Stomach (tissue), 8 donors: ENCODE measurements at regions not wholly inside any gene's neighbourhood (a gene's known extent, or its start where the extent isn't known, plus 50 kb on each side); places are given as distances from the start of the nearest gene placed in this dataset.

Experiments
- DNase-seq, 2 donors: peaks; one replicate each; pipeline versions ENCODE4 v3.0.0 to v3.0.0-alpha.2; 2013 to 2019
- H3K27ac ChIP-seq, 5 donors: fragments of 200-600 bp in 4 of 5; sonication (generic) in 4 of 5; one replicate each; pipeline ENCODE4 v1.5.1; 2013 to 2019; ENCODE audit warnings: mild to moderate bottlenecking in 1 of 5, moderate library complexity in 1 of 5
- H3K27me3 ChIP-seq, 3 donors: fragments of 200-600 bp; sonication (generic); one replicate each; pipeline ENCODE4 v1.5.1; 2017 to 2019; ENCODE audit warnings: mixed run types in 1 of 3
- H3K36me3 ChIP-seq, 4 donors: fragments of 200-600 bp; sonication (generic); 1 replicate in 3 of 4; 2 replicates in 1 of 4; pipeline ENCODE4 v1.5.1; 2016 to 2019
- H3K4me1 ChIP-seq, 4 donors: fragments of 200-600 bp; sonication (generic); one replicate each; pipeline ENCODE4 v1.5.1; 2016 to 2019
- H3K4me3 ChIP-seq, 4 donors: fragments of 200-600 bp; sonication (generic) in 3 of 4; one replicate each; pipeline ENCODE4 v1.5.1; 2016 to 2019; ENCODE audit warnings: mild to moderate bottlenecking in 1 of 4
- H3K9me3 ChIP-seq, 4 donors: fragments of 200-600 bp; sonication (generic); one replicate each; pipeline ENCODE4 v1.5.1; 2016 to 2019
- CTCF ChIP-seq, 7 experiments: fragments of 450-650 bp in 4 of 7; fragments of 200-600 bp in 3 of 7; sonication (generic) in 3 of 7; IDR thresholded peaks; one replicate each; pipeline ENCODE4 v1.5.1; 2016 to 2019; ENCODE audit warnings: antibody characterized with exemption in 7 of 7, control low read depth in 2 of 7, mild to moderate bottlenecking in 1 of 7
- EP300 ChIP-seq: sonication (generic); formaldehyde crosslinking; IDR thresholded peaks from one replicate; pipeline ENCODE4 v1.6.1; 2017; ENCODE audit warnings: antibody characterized with exemption
- POLR2A ChIP-seq, 4 donors: fragments of 450-650 bp; IDR thresholded peaks; one replicate each; pipeline ENCODE4 v1.6.1; 2016; ENCODE audit warnings: antibody characterized with exemption in 4 of 4, control low read depth in 2 of 4, mild to moderate bottlenecking in 1 of 4, moderate library complexity in 1 of 4
- POLR2AphosphoS5 ChIP-seq, 3 donors: sonication (generic); formaldehyde crosslinking; IDR thresholded peaks; one replicate each; pipeline ENCODE4 v1.6.1; 2016; ENCODE audit warnings: antibody characterized with exemption in 3 of 3
- WGBS, 5 donors: extraction: QIAGEN DNeasy Blood & Tissue Kit in 3 of 5; methylation state at CpG; one replicate each; pipeline versions ENCODE4 v1.1.5 to v1.1.7; 2013 to 2018; 5-methylcytosine and 5-hydroxymethylcytosine counted together
- intact Hi-C: fragments of 100-400 bp; cut with DNase I; formaldehyde crosslinking; loops from one replicate; pipeline ENCODE4 v1.15.1; 2023; ENCODE audit warnings: low total_unique reads
- donor health status: healthy with polysubstance abuse.
- donor health status: Bipolar disorder and iron deficiency.
- donor health status: healthy.

- no peak overlapping the region for H3K27ac ChIP-seq
These were observed 90.5 kb upstream of the EYA2 start for GRCh38 chr20:46804126-46804525.

GRCh38 chr20:46805836-46806235 is 88.8 kb upstream of the EYA2 start:
- H3K36me3 ChIP-seq = no peaks in the 10 kb centered on the region
- WGBS, 5 donors = 91 to 96% (median 96%) methylated on average over 9 of the region's 9 CpGs
- H3K4me3 ChIP-seq = no peak overlapping the region
- H3K27me3 ChIP-seq = peaks cover 0 to 21% (median 0%) of the 10 kb centered on the region in 3 donors
- no peak for TF ChIP-seq CTCF (IDR thresholded peaks at IDR 0.05)
- no peak for TF ChIP-seq EP300
- no peak for TF ChIP-seq POLR2AphosphoS5 (IDR thresholded peaks at IDR 0.05)
- no peak overlapping the region for H3K27ac ChIP-seq
- peaks cover 0 to under 1% (median under 1%) of the 10 kb centered on the region in 4 donors for H3K4me1 ChIP-seq
- no peak for DNase-seq
- H3K9me3 ChIP-seq = no peaks in the 10 kb centered on the region
- intact Hi-C loops = no loop called here

More at GRCh38 chr20:46804126-46804525, 90.5 kb upstream of the EYA2 start:
- Histone ChIP-seq H3K4me1 (no peaks in the 10 kb centered on the region), H3K36me3 (no peaks in the 10 kb centered on the region), H3K27me3 (peaks cover 0 to 22% (median 0%) of the 10 kb centered on the region in 3 donors), H3K9me3 (no peaks in the 10 kb centered on the region), H3K4me3 (no peak overlapping the region)
- TF ChIP-seq EP300 (no peak), CTCF (IDR thresholded peaks at IDR 0.05) (no peak), POLR2A (IDR thresholded peaks at IDR 0.05) (no peak), POLR2AphosphoS5 (IDR thresholded peaks at IDR 0.05) (no peak)
- 85 to 95% (median 90%) methylated on average over 3 of the region's 3 CpGs for WGBS, 5 donors
- no peak for DNase-seq
- intact Hi-C loops = no loop called here

- no peak overlapping the region for H3K27ac ChIP-seq
- no peaks in the 10 kb centered on the region for H3K36me3 ChIP-seq
- TF ChIP-seq EP300 = no peak
- TF ChIP-seq CTCF (IDR thresholded peaks at IDR 0.05) = no peak
- TF ChIP-seq POLR2A (IDR thresholded peaks at IDR 0.05) = no peak
- TF ChIP-seq POLR2AphosphoS5 (IDR thresholded peaks at IDR 0.05) = no peak
- peaks cover 0 to 32% (median 13%) of the 10 kb centered on the region in 3 donors for H3K27me3 ChIP-seq
- intact Hi-C loops = no loop called here
- H3K4me1 ChIP-seq = peaks cover 0 to 10% (median 8%) of the 10 kb centered on the region in 4 donors
- WGBS, 5 donors = 79 to 91% (median 88%) methylated on average over 6 of the region's 6 CpGs
- no peak overlapping the region for H3K4me3 ChIP-seq
- no peaks in the 10 kb centered on the region for H3K9me3 ChIP-seq
- DNase-seq = no peak
These were observed 86.6 kb upstream of the EYA2 start for GRCh38 chr20:46807998-46808397.

GRCh38 chr20:46808565-46808964 is 86.1 kb upstream of the EYA2 start:
- TF ChIP-seq EP300 (no peak), POLR2A (IDR thresholded peaks at IDR 0.05) (no peak), POLR2AphosphoS5 (IDR thresholded peaks at IDR 0.05) (no peak), CTCF (IDR thresholded peaks at IDR 0.05) (no peak)
- peaks cover 0 to 35% (median 13%) of the 10 kb centered on the region in 3 donors for H3K27me3 ChIP-seq
- no peak overlapping the region for H3K4me3 ChIP-seq
- H3K36me3 ChIP-seq = no peaks in the 10 kb centered on the region
- H3K9me3 ChIP-seq = no peaks in the 10 kb centered on the region
- no peak overlapping the region for H3K27ac ChIP-seq
- H3K4me1 ChIP-seq = peaks cover 0 to 10% (median 8%) of the 10 kb centered on the region in 4 donors
- no peak for DNase-seq
- intact Hi-C loops = no loop called here
- 7 to 41% (median 20%) methylated on average over 1 of the region's 1 CpG for WGBS, 5 donors
